Gastrocnemius medialis (tissue), 4 donors: ENCODE measurements at regions not wholly inside any gene's neighbourhood (a gene's known extent, or its start where the extent isn't known, plus 50 kb on each side); places are given as distances from the start of the nearest gene placed in this dataset.

Experiments used
- POLR2A ChIP-seq, 2 donors: fragments of 450-650 bp; IDR thresholded peaks; one replicate each; pipeline ENCODE4 v1.6.1; 2017; ENCODE audit warnings: antibody characterized with exemption in 2 of 2, mild to moderate bottlenecking in 2 of 2, moderate library complexity in 2 of 2
- TF ChIP-seq, protein P1 (sequence below), 5 experiments: fragments of 450-650 bp in 3 of 5; fragments of 200-600 bp in 2 of 5; sonication (generic) in 2 of 5; IDR thresholded peaks in 4 of 5; conservative IDR thresholded peaks in 1 of 5; 1 replicate in 4 of 5; 2 replicates in 1 of 5; pipeline ENCODE4 v1.5.1; 2016 to 2019; ENCODE audit warnings: antibody characterized with exemption in 5 of 5, mild to moderate bottlenecking in 3 of 5, moderate library complexity in 3 of 5

DNA sequence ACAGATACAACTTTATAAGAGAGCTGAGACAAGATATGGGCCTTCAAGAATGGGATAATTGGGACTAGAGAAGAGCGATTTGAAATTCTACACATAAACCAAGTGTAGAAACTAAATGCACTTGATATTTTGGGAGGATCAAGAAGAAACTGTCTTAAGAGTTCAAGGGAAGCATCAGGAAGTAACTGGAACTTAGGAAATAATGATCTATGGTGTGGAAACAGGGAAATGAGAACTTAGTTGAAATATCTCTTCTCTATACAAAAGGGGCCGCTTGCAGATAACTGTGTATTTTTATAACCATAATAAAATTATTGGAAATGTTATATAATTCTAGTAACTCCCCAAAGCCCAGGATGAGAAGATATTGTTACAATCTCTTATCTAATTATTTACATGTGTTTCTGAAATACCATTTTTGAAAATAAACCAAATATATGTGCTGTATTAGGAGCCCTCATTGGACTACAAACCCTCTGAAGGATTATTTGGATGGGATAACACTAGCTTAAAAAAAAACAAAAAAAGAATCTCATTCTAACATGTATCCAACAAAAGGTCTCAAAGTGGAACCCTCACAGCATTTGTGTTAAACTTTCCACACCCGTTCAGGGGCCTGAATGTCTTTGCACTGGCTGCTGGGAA, 84.7 kb upstream of the FLRT2 start:
- TF ChIP-seq, protein P1, sequence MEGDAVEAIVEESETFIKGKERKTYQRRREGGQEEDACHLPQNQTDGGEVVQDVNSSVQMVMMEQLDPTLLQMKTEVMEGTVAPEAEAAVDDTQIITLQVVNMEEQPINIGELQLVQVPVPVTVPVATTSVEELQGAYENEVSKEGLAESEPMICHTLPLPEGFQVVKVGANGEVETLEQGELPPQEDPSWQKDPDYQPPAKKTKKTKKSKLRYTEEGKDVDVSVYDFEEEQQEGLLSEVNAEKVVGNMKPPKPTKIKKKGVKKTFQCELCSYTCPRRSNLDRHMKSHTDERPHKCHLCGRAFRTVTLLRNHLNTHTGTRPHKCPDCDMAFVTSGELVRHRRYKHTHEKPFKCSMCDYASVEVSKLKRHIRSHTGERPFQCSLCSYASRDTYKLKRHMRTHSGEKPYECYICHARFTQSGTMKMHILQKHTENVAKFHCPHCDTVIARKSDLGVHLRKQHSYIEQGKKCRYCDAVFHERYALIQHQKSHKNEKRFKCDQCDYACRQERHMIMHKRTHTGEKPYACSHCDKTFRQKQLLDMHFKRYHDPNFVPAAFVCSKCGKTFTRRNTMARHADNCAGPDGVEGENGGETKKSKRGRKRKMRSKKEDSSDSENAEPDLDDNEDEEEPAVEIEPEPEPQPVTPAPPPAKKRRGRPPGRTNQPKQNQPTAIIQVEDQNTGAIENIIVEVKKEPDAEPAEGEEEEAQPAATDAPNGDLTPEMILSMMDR (IDR thresholded peaks at IDR 0.05 in 4 of 5, conservative IDR thresholded peaks at IDR 0.05 in 1 of 5) = no peak
- TF ChIP-seq POLR2A (IDR thresholded peaks at IDR 0.05) = no peak
